Kidney glomerular epithelial cell (primary cell): ENCODE measurements at regions not wholly inside any gene's neighbourhood (a gene's known extent, or its start where the extent isn't known, plus 50 kb on each side); places are given as distances from the start of the nearest gene placed in this dataset.
"Not testable (repeated sequence)": the region's sequence is repeated elsewhere in the genome, so short reads cannot be mapped to it uniquely, and the experiment has no call there.

Experiments
- DNase-seq: peaks from one replicate; lab custom pipeline; 2025; lab: John Stamatoyannopoulos, UW

DNA sequence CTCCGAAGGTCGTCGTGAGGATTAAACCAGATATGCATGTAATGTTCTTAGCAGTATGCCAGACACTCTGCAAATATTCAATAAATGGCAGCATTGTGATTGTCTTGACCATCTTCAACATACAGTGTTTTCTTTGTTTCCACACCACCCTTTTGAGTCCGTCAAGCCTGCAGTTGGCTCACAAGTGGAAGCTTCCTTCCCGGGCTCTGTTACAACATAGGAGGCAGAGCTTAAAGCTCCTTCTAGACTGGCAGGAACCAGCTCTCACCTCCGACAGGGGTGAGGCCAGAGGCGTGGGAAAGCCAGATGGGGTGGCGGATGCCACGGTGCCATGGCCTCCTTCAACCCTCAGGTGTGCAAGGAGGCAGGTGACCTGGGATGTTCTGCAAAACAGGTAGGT is 138.3 kb downstream of the FOXL1 start:
- DNase-seq = no peak

DNA sequence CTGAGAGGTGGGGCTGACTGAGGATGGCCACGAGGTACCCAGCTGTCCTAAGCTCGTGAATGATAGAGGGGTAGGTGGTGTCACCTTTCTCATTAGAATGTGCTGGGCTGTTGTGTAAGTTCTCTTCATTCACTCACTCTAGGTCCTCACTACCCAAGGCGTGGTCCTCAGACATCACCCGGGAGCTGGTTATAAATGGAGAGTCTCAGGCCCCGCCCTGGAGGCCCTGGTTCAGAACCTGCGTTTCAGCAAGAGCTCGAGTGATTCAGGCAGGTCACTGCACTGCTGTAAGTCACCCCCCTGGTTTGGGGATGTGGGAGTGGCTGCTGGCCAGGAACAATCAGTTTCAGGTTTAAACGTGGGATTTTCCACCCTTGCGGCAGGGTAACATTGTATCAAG is 139.8 kb downstream of the FOXL1 start:
- no peak for DNase-seq

DNA sequence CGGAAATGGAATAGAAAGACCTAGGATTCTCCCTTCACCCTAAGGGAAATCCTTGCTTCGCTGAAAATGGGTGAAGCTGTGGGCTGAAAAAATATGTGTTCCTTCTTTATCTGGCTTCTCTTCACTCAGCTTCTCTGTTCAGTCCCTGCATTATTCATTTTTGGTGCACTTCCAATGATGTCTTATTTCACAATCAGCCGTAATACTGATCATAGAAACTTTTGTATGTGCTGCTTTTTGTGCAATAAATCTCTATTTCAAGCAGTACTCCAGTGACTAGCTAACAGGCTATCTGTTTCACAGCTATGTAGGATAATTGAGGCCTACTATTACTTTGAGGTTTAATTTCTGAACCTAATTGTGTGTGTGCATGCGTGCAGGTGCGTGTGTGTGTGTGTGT is 144.6 kb downstream of the FOXL1 start:
- no peak for DNase-seq

DNA sequence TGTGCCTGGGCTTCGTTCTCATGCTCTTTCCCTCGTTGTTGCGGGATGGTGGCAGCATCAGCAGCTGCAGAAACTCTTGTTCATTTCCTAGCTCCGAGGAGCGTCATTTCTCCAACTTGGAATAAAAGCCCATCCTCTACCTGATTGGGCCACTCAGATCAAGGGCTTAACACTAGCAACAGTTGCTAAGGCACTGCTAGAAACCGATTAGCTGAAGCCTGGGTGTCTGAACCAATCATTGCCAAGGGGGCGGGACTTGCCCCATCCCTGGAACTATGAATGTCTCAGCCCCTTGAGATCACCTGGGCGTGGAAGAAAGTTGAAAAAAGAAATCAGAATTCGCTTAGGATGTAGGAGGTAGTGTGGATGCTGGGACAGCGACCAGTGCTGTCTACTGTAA is 145.3 kb downstream of the FOXL1 start:
- DNase-seq = no peak

GRCh38 chr16:86725401-86725800 is 147.1 kb downstream of the FOXL1 start:
- DNase-seq = no peak

DNA sequence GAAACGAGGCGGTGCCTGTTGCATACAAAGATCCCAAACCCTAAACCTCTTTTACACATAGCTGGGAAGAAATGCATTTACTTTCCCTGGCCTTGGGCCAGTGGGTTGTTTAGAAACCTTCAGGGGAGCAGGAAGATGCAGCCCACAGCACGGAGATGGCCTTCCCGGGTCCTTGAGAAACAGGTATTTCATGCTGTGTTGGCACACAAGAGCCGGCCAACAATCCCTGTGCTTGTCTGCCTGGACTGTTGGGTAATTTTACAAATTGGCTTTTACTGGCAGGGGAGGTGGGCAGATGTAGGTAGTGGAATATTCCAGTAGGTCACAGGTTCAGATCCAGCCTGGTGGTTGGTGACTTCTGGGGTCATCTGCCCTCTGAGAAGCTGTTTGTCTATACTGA is 148.0 kb downstream of the FOXL1 start:
- DNase-seq = no peak

DNA sequence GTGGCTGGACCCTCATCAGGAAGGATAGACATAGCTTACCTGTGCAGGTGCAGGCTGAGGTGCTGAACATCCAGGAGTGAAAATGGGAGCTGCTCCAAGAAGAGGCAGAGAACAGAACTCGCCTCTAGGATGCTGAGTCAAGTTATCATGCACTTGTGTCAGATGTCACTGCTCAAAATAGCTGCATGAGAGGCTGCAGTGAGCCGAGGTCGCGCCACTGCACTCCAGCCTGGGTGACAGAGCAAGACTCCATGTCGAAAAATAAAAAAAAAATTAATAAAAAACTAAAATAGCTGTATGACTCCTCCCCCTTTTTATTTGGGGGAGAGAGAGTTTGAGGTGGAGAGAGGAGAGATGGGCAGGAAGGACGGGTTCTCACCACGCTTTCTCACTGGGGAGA is 148.8 kb downstream of the FOXL1 start:
- DNase-seq = no peak

DNA sequence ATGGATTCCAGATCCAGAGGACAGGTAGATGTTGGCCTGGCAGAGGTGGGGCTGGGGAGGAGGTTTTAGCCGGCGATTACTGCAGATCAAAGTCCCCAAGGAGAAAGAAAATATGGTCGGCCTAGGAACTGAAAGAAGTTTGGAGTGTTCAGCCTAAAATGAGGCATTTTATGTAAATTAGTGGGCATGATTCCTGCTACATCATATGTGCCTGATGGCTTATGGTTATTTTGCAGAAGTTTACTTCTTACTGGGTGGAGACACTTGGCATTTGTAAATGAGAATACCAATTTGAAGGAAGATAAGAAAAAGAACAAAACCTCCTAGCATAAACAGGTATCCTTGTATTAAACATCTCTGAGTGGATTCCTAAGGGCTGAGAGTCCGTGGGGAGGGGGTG is 149.3 kb downstream of the FOXL1 start:
- DNase-seq = no peak

GRCh38 chr16:86729686-86730085 is 151.3 kb downstream of the FOXL1 start:
- no peak for DNase-seq

GRCh38 chr16:86730086-86730485 is 151.7 kb downstream of the FOXL1 start:
- DNase-seq = no peak

DNA sequence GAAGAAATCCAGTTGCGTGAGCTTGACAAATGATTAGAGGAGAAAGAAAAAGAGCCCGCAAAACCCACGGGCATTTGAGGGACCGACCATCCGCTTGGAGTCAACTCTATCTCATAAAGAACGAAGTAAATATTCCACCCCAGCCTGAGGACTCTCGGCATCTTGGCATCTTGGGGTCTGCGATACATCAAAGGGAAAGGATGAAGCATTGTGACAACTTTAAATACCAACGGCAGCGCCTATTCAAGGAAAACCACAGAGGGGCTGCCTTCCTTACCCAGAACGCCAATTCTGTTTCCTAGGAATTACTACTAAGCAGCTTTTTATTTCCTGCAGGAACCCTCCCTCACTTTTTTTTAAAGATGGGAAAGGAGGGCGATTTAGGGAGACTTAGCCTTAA is 152.2 kb downstream of the FOXL1 start:
- DNase-seq = no peak

DNA sequence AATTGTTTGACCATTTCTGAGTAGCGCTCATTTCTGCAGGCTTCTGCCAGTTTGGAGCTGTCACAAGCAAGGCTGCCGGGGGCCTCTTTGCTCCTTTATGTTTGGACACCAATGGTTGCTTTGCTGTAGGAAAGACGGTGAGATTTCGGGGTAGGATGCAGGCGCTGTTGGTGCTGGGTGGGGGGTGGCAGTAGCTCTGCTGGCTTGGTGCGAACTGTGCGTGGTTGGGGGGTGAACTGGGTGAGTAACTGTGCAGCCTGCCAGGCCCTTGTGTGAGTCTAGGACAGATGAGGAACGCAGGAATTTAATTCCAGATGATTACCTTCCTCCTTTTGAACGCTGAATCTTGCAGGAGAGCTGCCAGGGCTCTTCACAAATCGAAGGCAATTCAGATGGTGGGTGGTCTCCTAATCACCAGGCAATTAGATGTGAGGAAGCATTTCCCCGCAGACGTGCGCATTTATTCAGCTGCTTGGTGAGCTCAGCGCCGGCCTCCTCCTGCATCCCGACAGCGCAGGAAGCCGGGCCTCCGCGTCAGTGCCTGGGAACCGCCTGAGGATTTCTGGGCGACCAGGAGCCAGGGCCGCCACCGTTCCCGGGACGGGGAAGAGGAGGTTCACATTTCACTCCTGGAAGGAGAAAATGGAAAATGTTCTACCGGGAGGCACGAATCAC is 154.4 kb downstream of the FOXL1 start:
- no peak for DNase-seq

DNA sequence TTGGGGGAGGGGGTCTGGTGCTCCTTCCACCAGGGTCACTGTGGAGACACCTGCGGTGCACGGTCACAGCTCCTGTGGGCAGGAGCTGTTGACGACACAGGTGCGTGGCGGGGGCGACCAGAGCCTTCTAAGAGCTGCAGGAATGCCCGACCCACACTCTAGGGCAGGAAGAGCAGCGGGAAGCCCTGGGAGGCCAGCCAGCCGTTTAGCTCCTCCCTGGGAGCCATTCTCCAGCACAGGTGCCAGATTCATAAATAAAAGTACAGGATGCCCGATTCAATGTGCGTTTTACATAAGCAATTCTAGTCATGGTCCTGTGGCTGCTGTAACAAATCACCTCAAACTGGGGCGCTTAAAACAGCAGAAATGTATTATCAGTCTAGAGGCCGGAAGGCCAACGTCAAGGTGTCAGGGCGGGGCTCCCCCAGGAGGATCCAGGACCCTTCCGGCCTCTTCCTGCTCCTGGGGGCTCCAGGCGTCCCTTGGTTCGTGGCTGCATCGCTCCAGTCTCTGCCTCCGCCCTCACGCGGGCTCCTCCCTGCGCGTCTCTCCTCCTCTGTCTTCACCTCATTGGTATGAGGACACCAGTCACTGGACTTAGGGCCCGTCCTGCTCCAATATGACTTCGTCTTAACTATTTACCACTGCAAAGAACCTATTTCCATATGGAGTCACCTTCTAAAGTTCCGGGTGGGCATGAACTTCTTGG is 155.4 kb downstream of the FOXL1 start:
- DNase-seq = no peak

- peak; percentile 78 for DNase-seq
Observed at GRCh38 chr16:86734543-86735460, 156.5 kb downstream of the FOXL1 start.

DNA sequence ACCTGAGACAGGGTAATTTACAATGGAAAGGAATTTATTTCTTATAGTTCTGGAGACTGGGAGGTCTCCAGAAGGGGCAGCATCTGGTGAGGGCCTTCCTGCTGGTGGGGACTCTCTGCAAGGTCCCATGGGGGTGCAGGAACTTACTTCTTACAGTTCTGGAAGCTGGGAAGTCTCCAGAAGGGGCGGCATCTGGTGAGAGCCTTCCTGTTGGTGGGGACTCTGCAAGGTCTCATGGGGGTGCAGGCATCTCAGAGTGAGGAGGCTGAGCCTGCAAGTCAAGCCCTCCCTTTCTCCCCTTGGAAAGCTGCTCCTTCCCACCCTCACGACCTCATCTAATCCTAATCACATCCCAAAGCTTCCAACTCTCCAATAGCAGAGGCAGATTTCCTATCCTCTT is 157.4 kb downstream of the FOXL1 start:
- no peak for DNase-seq

DNA sequence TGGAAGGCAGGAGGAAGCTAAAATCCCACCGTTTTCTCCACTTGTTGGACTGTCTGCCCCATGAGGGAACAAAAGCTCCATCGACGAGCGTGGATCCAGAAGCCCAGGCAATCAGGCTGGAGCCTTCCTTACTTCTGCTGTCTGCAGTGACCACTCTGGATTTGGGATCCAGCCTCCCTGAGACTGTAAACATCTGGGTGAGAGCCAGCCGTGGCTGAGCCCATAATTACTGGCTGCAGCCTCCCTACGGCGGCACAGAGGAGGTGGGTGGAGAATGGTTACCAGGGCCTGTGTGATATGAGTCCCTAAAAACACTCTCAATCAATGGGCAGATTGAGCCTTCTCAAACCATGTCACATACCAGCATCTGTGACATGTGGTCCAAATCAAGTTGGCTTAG is 158.2 kb downstream of the FOXL1 start:
- DNase-seq = no peak

DNA sequence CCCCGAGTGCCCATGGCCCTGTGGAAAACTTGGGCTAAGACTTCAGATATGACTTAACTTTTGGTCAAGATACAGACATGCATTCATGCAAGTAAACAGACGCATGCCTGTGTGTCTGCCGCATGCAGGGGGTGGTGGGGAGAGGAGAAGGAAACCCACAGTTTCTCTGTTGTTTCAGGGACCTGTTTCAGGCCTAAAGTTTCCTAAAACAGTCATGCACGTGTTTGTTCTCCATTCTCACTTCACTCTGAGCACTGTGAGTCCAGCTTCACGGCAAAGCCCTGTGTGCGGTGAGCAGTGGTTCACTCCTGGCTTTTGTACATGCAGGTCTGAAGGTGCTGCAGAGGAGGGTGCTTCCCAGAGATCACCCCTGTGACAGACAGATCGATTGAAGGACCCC is 158.7 kb downstream of the FOXL1 start:
- no peak for DNase-seq

GRCh38 chr16:86738322-86738721 is 160.0 kb downstream of the FOXL1 start:
- not testable (repeated sequence) for DNase-seq

- no peak for DNase-seq
Observed at GRCh38 chr16:86739178-86739577, 160.8 kb downstream of the FOXL1 start.

- DNase-seq = no peak
Observed at GRCh38 chr16:86739808-86740207, 161.5 kb downstream of the FOXL1 start.

DNA sequence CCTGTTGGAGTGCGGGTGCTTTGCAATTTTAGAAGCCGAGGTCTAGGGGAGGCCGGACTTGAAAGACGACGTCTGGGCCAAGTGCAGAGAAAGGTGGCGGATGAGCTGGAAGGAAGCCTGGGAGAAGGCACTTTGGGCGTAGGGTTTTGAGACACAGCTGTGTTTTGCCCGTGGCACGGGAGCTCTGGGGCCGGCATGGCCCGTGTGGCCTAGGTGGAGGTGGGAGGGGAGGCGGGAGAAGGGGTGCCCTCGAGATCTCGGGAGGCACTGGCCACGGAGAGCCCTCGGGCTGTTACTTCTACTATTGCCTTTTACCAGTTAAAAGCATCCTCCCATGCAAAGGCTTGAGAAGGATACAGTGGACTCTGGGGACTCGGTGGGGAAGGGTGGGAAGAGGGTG is 161.9 kb downstream of the FOXL1 start:
- no peak for DNase-seq

GRCh38 chr16:86740906-86741799 is 162.8 kb downstream of the FOXL1 start:
- peak; percentile 79 for DNase-seq
